GM20000 (cell line): ENCODE measurements at regions not wholly inside any gene's neighbourhood (a gene's known extent, or its start where the extent isn't known, plus 50 kb on each side); places are given as distances from the start of the nearest gene placed in this dataset.

Experiments
- DNase-seq: peaks from one replicate; pipeline ENCODE4 v3.0.0; 2012; ENCODE audit warnings: low spot score
- CTCF ChIP-seq: IDR thresholded peaks from 2 replicates; pipeline ENCODE4 v1.5.1; 2012; ENCODE audit warnings: mild to moderate bottlenecking, control low read depth; ENCODE audit errors: extremely low read depth, missing control alignments

GRCh38 chr5:89855417-89855816 is 554.1 kb downstream of the CETN3 start:
- no peak for TF ChIP-seq CTCF

GRCh38 chr5:89851911-89852310 is 557.6 kb downstream of the CETN3 start:
- no peak for TF ChIP-seq CTCF

More at GRCh38 chr5:89855417-89855816, 554.1 kb downstream of the CETN3 start:
- DNase-seq: no peak

GRCh38 chr5:89850513-89850865 is 559.1 kb downstream of the CETN3 start:
- DNase-seq: no peak
- TF ChIP-seq CTCF: no peak

More at GRCh38 chr5:89851911-89852310, 557.6 kb downstream of the CETN3 start:
- DNase-seq: no peak

- TF ChIP-seq CTCF: no peak
- no peak for DNase-seq
Observed at GRCh38 chr5:89849830-89850512, 559.6 kb downstream of the CETN3 start.

GRCh38 chr5:89847743-89848142 is 561.8 kb downstream of the CETN3 start:
- no peak for DNase-seq
- TF ChIP-seq CTCF: no peak

- no peak for DNase-seq
- TF ChIP-seq CTCF: no peak
Observed at GRCh38 chr5:89844548-89844947, 565.0 kb downstream of the CETN3 start.

- no peak for DNase-seq
- no peak for TF ChIP-seq CTCF
Observed at GRCh38 chr5:89842531-89842930, 567.0 kb downstream of the CETN3 start.
